IMR-90 (cell line): ENCODE measurements at regions not wholly inside any gene's neighbourhood (a gene's known extent, or its start where the extent isn't known, plus 50 kb on each side); places are given as distances from the start of the nearest gene placed in this dataset.

Source experiments
- ATAC-seq: fragments of 200-7000 bp; cut with Tn5 transposase; 2 replicates; pipeline ENCODE4 v1.9.1; 2020; ENCODE audit warnings: low read depth, mild to moderate bottlenecking, moderate library complexity
- BruUV-seq: library from RNA; stranded (reverse); fragments of 400-500 nt; replicated peaks from 2 replicates; lab custom pipeline; 2021; lab: Mats Ljungman, UMichigan
- CTCF ChIA-PET: fragments of 300-600 bp; formaldehyde crosslinking; extraction: SDS; loops from one replicate; lab custom pipeline; 2021; ENCODE audit warnings: antibody characterized with exemption; lab: Yijun Ruan, JAX
- POLR2A ChIA-PET: fragments of 300-600 bp; sonication (Branson Sonifier 250); formaldehyde crosslinking; loops from one replicate; lab custom pipeline; 2022; ENCODE audit warnings: antibody characterized with exemption; ENCODE audit not compliant: unreplicated experiment; lab: Charles Lee
- DNase-seq: peaks from one replicate; pipeline ENCODE4 v3.0.0; 2013
- H2AFZ ChIP-seq: replicated peaks from 2 replicates; pipeline ENCODE3; 2013; ENCODE audit warnings: low read length, mild to moderate bottlenecking; ENCODE audit not compliant: poor library complexity
- H2AK5ac ChIP-seq: 2 replicates; pipeline ENCODE4 v1.6.1; 2013; ENCODE audit warnings: low read depth, low read length, inconsistent platforms
- H2AK9ac ChIP-seq: replicated peaks from 2 replicates; pipeline ENCODE3; 2013; ENCODE audit warnings: mild to moderate bottlenecking, low read depth, low read length, moderate library complexity; ENCODE audit not compliant: poor library complexity
- H2BK120ac ChIP-seq: 2 replicates; pipeline ENCODE4 v1.6.1; 2013; ENCODE audit warnings: low read depth, low read length, inconsistent platforms
- H2BK15ac ChIP-seq: 3 replicates; pipeline ENCODE4 v1.6.1; 2013; ENCODE audit warnings: low read depth, low read length, inconsistent platforms
- H2BK20ac ChIP-seq: 2 replicates; pipeline ENCODE4 v1.6.1; 2013; ENCODE audit warnings: low read depth, mild to moderate bottlenecking, inconsistent platforms, low read length, moderate library complexity
- H2BK5ac ChIP-seq: 2 replicates; pipeline ENCODE4 v1.6.1; 2013; ENCODE audit warnings: mild to moderate bottlenecking, low read depth, low read length, inconsistent platforms; ENCODE audit not compliant: poor library complexity, severe bottlenecking
- H3K14ac ChIP-seq: replicated peaks from 2 replicates; pipeline ENCODE4 v1.6.1; 2013; ENCODE audit warnings: low read depth, low read length, inconsistent platforms
- H3K18ac ChIP-seq: 2 replicates; pipeline ENCODE4 v1.6.1; 2013; ENCODE audit warnings: low read depth, low read length, control low read depth
- H3K23ac ChIP-seq: 2 replicates; pipeline ENCODE4 v1.6.1; 2013; ENCODE audit warnings: low read depth, low read length, inconsistent platforms
- H3K27ac ChIP-seq: 2 replicates; pipeline ENCODE4 v1.5.1; 2013; ENCODE audit warnings: mild to moderate bottlenecking, control low read depth, low read length; ENCODE audit not compliant: insufficient read depth
- H3K27me3 ChIP-seq: 2 replicates; pipeline ENCODE4 v1.6.1; 2013; ENCODE audit warnings: low read length; ENCODE audit not compliant: control insufficient read depth, insufficient read depth
- H3K36me3 ChIP-seq: 2 replicates; pipeline ENCODE4 v1.6.1; 2013; ENCODE audit warnings: low read length, mixed read lengths; ENCODE audit not compliant: control insufficient read depth, insufficient read depth
- H3K4ac ChIP-seq: 2 replicates; pipeline ENCODE4 v1.6.1; 2013; ENCODE audit warnings: low read depth, low read length, inconsistent platforms
- H3K4me1 ChIP-seq: 2 replicates; pipeline ENCODE4 v1.6.1; 2013; ENCODE audit warnings: low read length, mixed read lengths; ENCODE audit not compliant: control insufficient read depth, insufficient read depth
- H3K4me2 ChIP-seq: 2 replicates; pipeline ENCODE4 v1.6.1; 2013; ENCODE audit warnings: low read depth, mild to moderate bottlenecking, control low read depth, low read length, moderate library complexity
- H3K4me3 ChIP-seq: 2 replicates; pipeline ENCODE4 v1.5.1; 2013; ENCODE audit warnings: low read depth, mild to moderate bottlenecking, control low read depth, low read length, moderate library complexity; ENCODE audit not compliant: insufficient read depth
- H3K56ac ChIP-seq: 2 replicates; pipeline ENCODE4 v1.6.1; 2013; ENCODE audit warnings: low read length, inconsistent platforms; ENCODE audit not compliant: insufficient read depth; ENCODE audit errors: extremely low read depth
- H3K79me1 ChIP-seq, 2 experiments: 2 replicates each; pipeline ENCODE4 v1.6.1; 2013; ENCODE audit warnings: low read length in 2 of 2, inconsistent platforms in 1 of 2, low read depth in 1 of 2
- H3K9ac ChIP-seq: 2 replicates; pipeline ENCODE4 v1.6.1; 2013; ENCODE audit warnings: low read depth, low read length, control low read depth
- H3K9me1 ChIP-seq: 2 replicates; pipeline ENCODE4 v1.6.1; 2013; ENCODE audit warnings: low read length, inconsistent platforms; ENCODE audit not compliant: insufficient read depth
- H3K9me3 ChIP-seq: 2 replicates; pipeline ENCODE4 v1.6.1; 2013; ENCODE audit warnings: low read length; ENCODE audit not compliant: control insufficient read depth, insufficient read depth
- H4K20me1 ChIP-seq: 2 replicates; pipeline ENCODE4 v1.6.1; 2013; ENCODE audit warnings: low read length, inconsistent platforms; ENCODE audit not compliant: insufficient read depth
- H4K5ac ChIP-seq: 2 replicates; pipeline ENCODE4 v1.6.1; 2013; ENCODE audit warnings: mild to moderate bottlenecking, low read depth, low read length, control low read depth
- H4K8ac ChIP-seq, 2 experiments: 2 replicates each; pipeline ENCODE4 v1.6.1; 2013; ENCODE audit warnings: low read depth in 2 of 2, low read length in 2 of 2, control low read depth in 1 of 2, inconsistent platforms in 1 of 2
- H4K91ac ChIP-seq: 2 replicates; pipeline ENCODE4 v1.6.1; 2013; ENCODE audit warnings: low read depth, low read length, inconsistent platforms; ENCODE audit not compliant: insufficient read depth
- FOS ChIP-seq: fragments of 150-350 bp; IDR thresholded peaks from 2 replicates; pipeline ENCODE4 v1.6.1; 2016; ENCODE audit warnings: low read depth, low read length
- MAZ ChIP-seq: IDR thresholded peaks from 2 replicates; pipeline ENCODE4 v1.6.1; 2012; ENCODE audit warnings: low read depth, mild to moderate bottlenecking, low read length, improper control_type of control experiment, moderate library complexity, borderline replicate concordance
- POLR2A ChIP-seq: IDR thresholded peaks from 2 replicates; pipeline ENCODE4 v1.6.1; 2012; ENCODE audit warnings: mild to moderate bottlenecking, low read depth, low read length
- RFX5 ChIP-seq: IDR thresholded peaks from 2 replicates; pipeline ENCODE4 v1.8.0; 2012; ENCODE audit warnings: low read depth, mild to moderate bottlenecking, low read length, moderate library complexity
- WGBS, 2 experiments: methylation state at CpG; one replicate each; pipeline versions ENCODE4 v1.1.5 to v1.1.7; 2013; ENCODE audit warnings: missing lambda C conversion rate in 2 of 2; ENCODE audit not compliant: insufficient read length in 1 of 2; ENCODE audit errors: extremely low coverage in 2 of 2; 5-methylcytosine and 5-hydroxymethylcytosine counted together
- dilution Hi-C: fragments of 300-500 bp; cut with HindIII; formaldehyde crosslinking; loops from one replicate; pipeline ENCODE4 v1.14.3; 2018; ENCODE audit warnings: low sequenced_read_pairs; ENCODE audit not compliant: unreplicated experiment
- in situ Hi-C: fragments of 300-500 bp; cut with MboI; formaldehyde crosslinking; loops from 3 replicates; pipeline ENCODE4 v1.14.3; 2019; ENCODE audit warnings: low sequenced_read_pairs, inconsistent platforms, mixed read lengths
- intact Hi-C: fragments of 100-400 bp; cut with micrococcal nuclease; formaldehyde crosslinking; loops from 2 replicates; pipeline ENCODE4 v1.10.0; 2022
- TF ChIP-seq, protein P1 (sequence below): fragments of 150-350 bp; IDR thresholded peaks from 2 replicates; pipeline ENCODE4 v1.6.1; 2016; ENCODE audit warnings: low read depth, mild to moderate bottlenecking, low read length, moderate library complexity, borderline replicate concordance

DNA sequence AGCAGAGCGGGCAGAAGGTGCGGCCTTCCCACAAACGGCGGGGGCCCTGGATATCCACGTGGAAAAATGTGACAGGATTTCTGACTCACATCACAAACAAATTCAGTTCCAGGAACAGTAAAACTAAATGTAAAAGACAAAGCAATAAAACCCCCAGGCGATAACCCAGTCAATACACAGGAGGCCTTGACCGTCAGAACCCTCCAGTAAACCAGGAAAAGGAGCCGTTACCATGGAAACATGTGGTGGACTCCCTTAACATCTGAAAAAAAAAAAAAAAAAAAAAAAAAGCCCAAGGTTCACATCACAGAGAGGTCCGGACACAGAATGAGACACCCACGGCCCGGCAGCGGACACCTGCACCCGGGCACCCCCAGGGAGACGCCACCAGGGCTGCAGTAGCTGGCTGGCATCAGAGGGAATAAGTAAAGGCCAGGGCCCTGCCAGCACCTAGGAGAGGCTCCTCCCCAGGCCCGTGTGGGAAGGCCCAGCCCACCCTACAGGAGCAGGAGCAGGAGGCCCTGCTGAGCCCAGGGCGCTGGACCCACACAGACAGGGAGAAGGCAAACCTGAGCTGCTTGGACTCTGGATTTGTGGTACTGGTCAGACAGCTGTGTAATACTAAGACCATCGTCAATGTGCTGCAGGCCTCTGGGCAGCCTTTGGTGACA lies 83.7 kb downstream of the TMEM18 start:
- H3K27me3 ChIP-seq = no peaks in the 10 kb centered on the region
- no peak for ATAC-seq
- H3K79me1 ChIP-seq = no peaks in the 10 kb centered on the region
- no peaks in the 10 kb centered on the region for H4K20me1 ChIP-seq
- H2BK20ac ChIP-seq = no peak overlapping the region
- no peak overlapping the region for H2AFZ ChIP-seq
- H3K4me3 ChIP-seq = no peak overlapping the region
- no peak overlapping the region for H3K9ac ChIP-seq
- no peaks in the 10 kb centered on the region for H3K4me1 ChIP-seq
- dilution Hi-C loops = no loop called here
- no peak overlapping the region for H3K23ac ChIP-seq
- no TSS peak for BruUV-seq
- intact Hi-C loops = no loop called here
- no peak overlapping the region for H3K14ac ChIP-seq
- no peak overlapping the region for H2AK9ac ChIP-seq
- H3K9me1 ChIP-seq = no peaks in the 10 kb centered on the region
- WGBS, 2 experiments = 0% methylated on average over 1 of the region's 17 CpGs; no CpG with 5 or more reads in 1 of the 2 experiments
- in situ Hi-C loops = no loop called here
- H3K18ac ChIP-seq = no peak overlapping the region
- peaks cover 40% of the 10 kb centered on the region for H3K9me3 ChIP-seq
- no peak overlapping the region for H4K8ac ChIP-seq
- H3K4me2 ChIP-seq = no peak overlapping the region
- H2AK5ac ChIP-seq = no peak overlapping the region
- H2BK15ac ChIP-seq = no peak overlapping the region
- POLR2A ChIA-PET = no interaction called here
- no peak overlapping the region for H3K27ac ChIP-seq
- no peak overlapping the region for H4K5ac ChIP-seq
- no peak overlapping the region for H3K56ac ChIP-seq
- no peaks in the 10 kb centered on the region for H3K36me3 ChIP-seq
- no peak for DNase-seq
- H2BK5ac ChIP-seq = no peak overlapping the region
- CTCF ChIA-PET = no interaction called here
- H4K91ac ChIP-seq = no peak overlapping the region
- H3K4ac ChIP-seq = no peak overlapping the region
- H2BK120ac ChIP-seq = no peak overlapping the region
- TF ChIP-seq, protein P1, sequence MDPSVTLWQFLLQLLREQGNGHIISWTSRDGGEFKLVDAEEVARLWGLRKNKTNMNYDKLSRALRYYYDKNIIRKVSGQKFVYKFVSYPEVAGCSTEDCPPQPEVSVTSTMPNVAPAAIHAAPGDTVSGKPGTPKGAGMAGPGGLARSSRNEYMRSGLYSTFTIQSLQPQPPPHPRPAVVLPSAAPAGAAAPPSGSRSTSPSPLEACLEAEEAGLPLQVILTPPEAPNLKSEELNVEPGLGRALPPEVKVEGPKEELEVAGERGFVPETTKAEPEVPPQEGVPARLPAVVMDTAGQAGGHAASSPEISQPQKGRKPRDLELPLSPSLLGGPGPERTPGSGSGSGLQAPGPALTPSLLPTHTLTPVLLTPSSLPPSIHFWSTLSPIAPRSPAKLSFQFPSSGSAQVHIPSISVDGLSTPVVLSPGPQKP = no peak
- TF ChIP-seq POLR2A (no peak), FOS (no peak), MAZ (no peak), RFX5 (no peak)
